Left ventricle myocardium inferior (tissue), 1 donor: ENCODE measurements at regions not wholly inside any gene's neighbourhood (a gene's known extent, or its start where the extent isn't known, plus 50 kb on each side); places are given as distances from the start of the nearest gene placed in this dataset.

Experiments used
- DNase-seq: peaks from one replicate; pipeline ENCODE4 v3.0.0-alpha.2; 2020
- H3K27ac ChIP-seq: fragments of 200-600 bp; replicated peaks from 2 replicates; pipeline ENCODE4 v1.8.0; 2021
- H3K27me3 ChIP-seq: fragments of 200-600 bp; 2 replicates; pipeline ENCODE4 v1.8.0; 2021; ENCODE audit warnings: low read depth
- H3K36me3 ChIP-seq: fragments of 200-600 bp; 2 replicates; pipeline ENCODE4 v1.8.0; 2021
- H3K4me1 ChIP-seq: fragments of 200-600 bp; 2 replicates; pipeline ENCODE4 v1.8.0; 2021
- H3K4me3 ChIP-seq: fragments of 200-600 bp; 2 replicates; pipeline ENCODE4 v1.8.0; 2021; ENCODE audit warnings: mild to moderate bottlenecking, moderate library complexity
- H3K9me3 ChIP-seq: fragments of 200-600 bp; replicated peaks from 2 replicates; pipeline ENCODE4 v1.8.0; 2021
- CTCF ChIP-seq: fragments of 200-600 bp; IDR thresholded peaks from 2 replicates; pipeline ENCODE4 v1.8.0; 2021; ENCODE audit warnings: antibody characterized with exemption, mild to moderate bottlenecking, borderline replicate concordance
- intact Hi-C: fragments of 100-400 bp; cut with micrococcal nuclease; formaldehyde crosslinking; loops from one replicate; pipeline ENCODE4 v1.11.0; 2022
- donor health status: DM: no; HTN: yes; CAD: no; lungs with severe emphysema.

DNA sequence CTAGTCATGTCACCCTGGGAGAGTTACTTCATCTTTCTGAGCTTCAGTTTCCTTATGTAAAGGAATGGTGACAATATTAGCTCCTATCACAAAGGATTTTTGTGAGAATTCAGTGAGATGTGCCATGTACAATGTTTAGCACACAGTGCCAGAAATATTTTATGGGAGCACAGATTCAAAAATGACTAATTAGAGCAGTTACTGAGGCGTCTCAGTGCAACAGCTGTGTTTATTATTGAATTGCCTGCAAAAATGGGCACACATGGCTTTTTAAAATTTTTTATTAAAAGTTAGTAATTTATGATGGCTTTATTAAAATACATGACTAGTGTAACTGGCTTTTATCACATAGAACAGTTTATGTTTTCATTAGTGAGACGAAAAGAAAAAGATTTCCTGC lies 134.3 kb upstream of the AHI1 start:
- intact Hi-C loops = no loop called here
- DNase-seq = no peak
- no peaks in the 10 kb centered on the region for H3K27me3 ChIP-seq
- H3K4me3 ChIP-seq = no peak overlapping the region
- no peak for TF ChIP-seq CTCF
- H3K9me3 ChIP-seq = no peaks in the 10 kb centered on the region
- H3K27ac ChIP-seq = no peak overlapping the region
- H3K36me3 ChIP-seq = no peaks in the 10 kb centered on the region
- H3K4me1 ChIP-seq = peaks cover 17% of the 10 kb centered on the region

DNA sequence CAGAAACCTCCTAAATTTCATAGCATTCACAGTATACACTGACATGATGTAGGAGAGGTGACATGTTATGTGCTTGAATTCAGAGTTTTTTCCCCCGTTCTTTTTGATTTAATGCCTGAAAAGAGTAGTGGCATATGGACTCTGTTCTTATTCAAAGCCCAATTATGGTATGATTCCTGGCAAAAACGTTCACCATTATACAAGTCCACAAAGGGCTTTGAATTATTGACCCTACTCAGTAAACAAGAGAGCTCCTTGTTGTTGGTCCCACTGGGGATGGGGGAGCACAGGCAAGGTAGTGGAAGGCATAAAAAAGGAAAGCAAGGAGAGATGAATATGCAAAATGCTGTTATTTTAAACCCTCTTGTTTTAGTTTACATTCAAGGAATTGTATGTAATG lies 136.0 kb upstream of the AHI1 start:
- intact Hi-C loops = no loop called here

DNA sequence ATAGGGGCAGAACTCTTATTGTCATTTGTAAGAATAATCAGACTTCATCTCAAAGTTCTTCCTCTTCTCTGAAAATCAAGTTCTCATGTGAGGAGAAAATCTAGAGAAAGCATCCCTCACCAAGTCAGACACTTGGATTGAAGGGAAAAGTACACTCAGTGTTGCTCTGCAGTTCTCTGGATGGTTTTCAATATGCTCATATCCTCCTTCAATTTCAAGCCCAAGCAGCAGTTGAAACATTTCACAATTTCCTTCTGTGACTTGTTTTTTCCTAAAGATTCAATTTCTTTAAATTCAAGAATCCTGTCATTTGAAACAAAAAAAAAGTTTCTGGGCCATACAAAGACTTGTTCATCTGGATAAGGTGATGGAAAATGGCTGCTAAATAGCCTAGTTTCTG lies 140.2 kb upstream of the AHI1 start:
- no peaks in the 10 kb centered on the region for H3K9me3 ChIP-seq
- no peak for DNase-seq
- H3K4me1 ChIP-seq = no peaks in the 10 kb centered on the region
- no peak overlapping the region for H3K27ac ChIP-seq
- intact Hi-C loops = no loop called here
- no peaks in the 10 kb centered on the region for H3K36me3 ChIP-seq
- no peak overlapping the region for H3K4me3 ChIP-seq
- H3K27me3 ChIP-seq = no peaks in the 10 kb centered on the region
- no peak for TF ChIP-seq CTCF

More for the DNA sequence above, 136.0 kb upstream of the AHI1 start:
- Histone ChIP-seq H3K27me3 (no peaks in the 10 kb centered on the region), H3K4me3 (no peak overlapping the region), H3K9me3 (no peaks in the 10 kb centered on the region), H3K27ac (no peak overlapping the region), H3K4me1 (peaks cover 17% of the 10 kb centered on the region), H3K36me3 (no peaks in the 10 kb centered on the region)
- no peak for TF ChIP-seq CTCF
- DNase-seq = no peak

DNA sequence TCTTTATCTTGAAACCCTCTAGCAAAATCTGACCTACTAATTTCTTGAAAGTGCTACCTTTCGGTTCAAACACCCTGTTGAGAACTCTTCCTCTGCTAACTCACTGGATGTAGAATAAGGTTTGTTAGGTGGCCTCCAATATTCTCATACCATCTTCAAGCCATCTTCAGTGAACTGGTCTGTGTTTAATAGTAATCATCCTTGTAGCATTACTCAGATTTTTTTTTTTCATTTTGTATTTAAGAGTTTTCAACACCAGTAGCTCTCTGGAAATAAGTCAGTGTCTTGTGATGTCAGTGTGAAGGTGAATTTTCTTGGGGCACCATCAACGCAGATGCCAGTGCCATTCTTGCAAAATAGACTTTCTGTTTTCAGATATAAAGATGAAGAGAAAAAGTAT lies 140.6 kb upstream of the AHI1 start:
- Histone ChIP-seq H3K9me3 (no peaks in the 10 kb centered on the region), H3K27me3 (no peaks in the 10 kb centered on the region)

DNA sequence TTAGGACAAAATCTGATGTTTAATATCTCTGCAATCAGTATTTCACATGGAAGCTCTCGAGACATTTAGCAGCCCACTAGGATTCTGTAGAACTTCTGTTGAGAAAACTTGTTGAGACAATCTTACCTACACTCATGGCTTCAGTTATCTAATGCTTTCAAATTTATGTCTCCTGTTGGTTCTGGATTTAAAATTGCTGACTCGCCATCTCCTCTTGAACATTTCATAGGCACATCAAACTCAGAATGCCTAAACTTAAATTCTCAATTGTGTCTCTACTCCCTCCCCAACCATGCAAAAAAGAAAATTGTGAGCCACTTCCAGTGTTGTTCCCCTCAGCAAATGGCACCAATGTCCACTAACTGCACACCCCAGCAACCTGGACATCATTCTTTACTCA lies 142.5 kb upstream of the AHI1 start:
- H3K36me3 ChIP-seq = no peaks in the 10 kb centered on the region
- no peak for DNase-seq
- no peaks in the 10 kb centered on the region for H3K9me3 ChIP-seq
- H3K4me1 ChIP-seq = no peaks in the 10 kb centered on the region
- intact Hi-C loops = no loop called here
- H3K27ac ChIP-seq = no peak overlapping the region
- TF ChIP-seq CTCF = no peak
- H3K27me3 ChIP-seq = no peaks in the 10 kb centered on the region
- H3K4me3 ChIP-seq = no peak overlapping the region

More for the DNA sequence above, 140.6 kb upstream of the AHI1 start:
- Histone ChIP-seq H3K4me3 (no peak overlapping the region), H3K4me1 (no peaks in the 10 kb centered on the region), H3K27ac (no peak overlapping the region), H3K36me3 (no peaks in the 10 kb centered on the region)
- intact Hi-C loops = no loop called here
- TF ChIP-seq CTCF = no peak
- no peak for DNase-seq
